DND-41 (cell line): ENCODE measurements at regions not wholly inside any gene's neighbourhood (a gene's known extent, or its start where the extent isn't known, plus 50 kb on each side); places are given as distances from the start of the nearest gene placed in this dataset.

Experiments
- ATAC-seq: fragments of 200-7000 bp; cut with Tn5 transposase; 3 replicates; pipeline ENCODE4 v1.9.1; 2021; ENCODE audit warnings: low read depth; ENCODE audit not compliant: insufficient read depth
- DNase-seq: peaks from one replicate; pipeline ENCODE4 v3.0.0-alpha.2; 2020
- H2AFZ ChIP-seq: 2 replicates; pipeline ENCODE4 v1.6.0; 2012; ENCODE audit warnings: low read depth, low read length
- H3K27ac ChIP-seq: 2 replicates; pipeline ENCODE4 v1.5.1; 2012; ENCODE audit warnings: low read length, inconsistent platforms
- H3K27me3 ChIP-seq: fragments of 200-600 bp; sonication (generic); 2 replicates; pipeline ENCODE4 v1.6.0; 2012; ENCODE audit warnings: low read length, mild to moderate bottlenecking, inconsistent platforms; ENCODE audit not compliant: insufficient read depth, poor library complexity
- H3K36me3 ChIP-seq: 2 replicates; pipeline ENCODE4 v1.5.1; 2012; ENCODE audit warnings: low read length, inconsistent platforms; ENCODE audit not compliant: insufficient read depth
- H3K4me1 ChIP-seq: 2 replicates; pipeline ENCODE4 v1.5.1; 2012; ENCODE audit warnings: mild to moderate bottlenecking, low read length; ENCODE audit not compliant: insufficient read depth
- H3K4me2 ChIP-seq: 2 replicates; pipeline ENCODE4 v1.6.0; 2012; ENCODE audit warnings: mild to moderate bottlenecking, moderate library complexity, low read length, inconsistent platforms; ENCODE audit not compliant: insufficient read depth
- H3K4me3 ChIP-seq, 2 experiments: fragments of 200-600 bp in 1 of 2; shearing (Covaris generic) in 1 of 2; 2 replicates each; pipeline ENCODE4 v1.5.1; 2012 to 2016; ENCODE audit warnings: inconsistent platforms in 2 of 2, low read length in 2 of 2, mild to moderate bottlenecking in 2 of 2, low read depth in 1 of 2, moderate library complexity in 1 of 2
- H3K79me2 ChIP-seq: 2 replicates; pipeline ENCODE4 v1.6.0; 2012; ENCODE audit warnings: low read length, inconsistent platforms; ENCODE audit not compliant: insufficient read depth
- H3K9ac ChIP-seq: 2 replicates; pipeline ENCODE4 v1.6.0; 2012; ENCODE audit warnings: low read depth, mild to moderate bottlenecking, inconsistent platforms, low read length, moderate library complexity
- H3K9me3 ChIP-seq: 2 replicates; pipeline ENCODE4 v1.5.1; 2012; ENCODE audit warnings: low read length, moderate library complexity, mild to moderate bottlenecking, inconsistent platforms; ENCODE audit not compliant: insufficient read depth, severe bottlenecking
- H4K20me1 ChIP-seq: 2 replicates; pipeline ENCODE4 v1.6.0; 2012; ENCODE audit warnings: low read length; ENCODE audit not compliant: insufficient read depth
- EZH2 ChIP-seq: IDR thresholded peaks from 3 replicates; pipeline ENCODE4 v1.6.1; 2012; ENCODE audit warnings: borderline replicate concordance, low read depth, mild to moderate bottlenecking, moderate library complexity, low read length, inconsistent platforms; ENCODE audit not compliant: severe bottlenecking
- TF ChIP-seq, protein P1 (sequence below): IDR thresholded peaks from 2 replicates; pipeline ENCODE4 v1.5.1; 2012; ENCODE audit warnings: borderline replicate concordance, low read length, moderate library complexity, mild to moderate bottlenecking; ENCODE audit not compliant: poor library complexity, severe bottlenecking; ENCODE audit errors: extremely low read depth

DNA sequence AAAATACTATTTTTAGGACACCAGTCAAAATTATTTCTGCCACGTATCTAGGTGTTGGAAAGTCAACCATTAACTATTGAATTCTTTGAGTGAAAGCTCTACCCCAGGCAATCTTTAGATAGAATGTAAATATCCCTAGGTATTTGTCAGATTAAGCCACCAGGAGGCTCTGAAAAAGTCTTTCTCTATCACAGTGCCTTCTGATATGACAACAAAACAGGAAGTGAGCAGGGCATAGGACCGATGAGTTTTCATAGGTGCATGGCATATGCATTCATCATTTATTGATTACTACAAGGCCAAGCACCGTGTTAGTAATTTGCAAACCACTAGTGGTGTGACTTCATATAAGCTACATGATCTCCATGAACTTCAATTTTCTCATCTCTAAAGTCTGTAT, 333.6 kb upstream of the F9 start:
- Histone ChIP-seq H3K9me3 (no peaks in the 10 kb centered on the region), H3K4me3 (no peak overlapping the region), H3K4me1 (no peaks in the 10 kb centered on the region), H3K79me2 (no peaks in the 10 kb centered on the region), H2AFZ (no peak overlapping the region), H3K36me3 (no peaks in the 10 kb centered on the region), H3K27me3 (no peaks in the 10 kb centered on the region), H3K9ac (no peak overlapping the region), H4K20me1 (no peaks in the 10 kb centered on the region), H3K27ac (no peak overlapping the region), H3K4me2 (no peak overlapping the region)
- TF ChIP-seq EZH2, result no peak
- TF ChIP-seq, protein P1, sequence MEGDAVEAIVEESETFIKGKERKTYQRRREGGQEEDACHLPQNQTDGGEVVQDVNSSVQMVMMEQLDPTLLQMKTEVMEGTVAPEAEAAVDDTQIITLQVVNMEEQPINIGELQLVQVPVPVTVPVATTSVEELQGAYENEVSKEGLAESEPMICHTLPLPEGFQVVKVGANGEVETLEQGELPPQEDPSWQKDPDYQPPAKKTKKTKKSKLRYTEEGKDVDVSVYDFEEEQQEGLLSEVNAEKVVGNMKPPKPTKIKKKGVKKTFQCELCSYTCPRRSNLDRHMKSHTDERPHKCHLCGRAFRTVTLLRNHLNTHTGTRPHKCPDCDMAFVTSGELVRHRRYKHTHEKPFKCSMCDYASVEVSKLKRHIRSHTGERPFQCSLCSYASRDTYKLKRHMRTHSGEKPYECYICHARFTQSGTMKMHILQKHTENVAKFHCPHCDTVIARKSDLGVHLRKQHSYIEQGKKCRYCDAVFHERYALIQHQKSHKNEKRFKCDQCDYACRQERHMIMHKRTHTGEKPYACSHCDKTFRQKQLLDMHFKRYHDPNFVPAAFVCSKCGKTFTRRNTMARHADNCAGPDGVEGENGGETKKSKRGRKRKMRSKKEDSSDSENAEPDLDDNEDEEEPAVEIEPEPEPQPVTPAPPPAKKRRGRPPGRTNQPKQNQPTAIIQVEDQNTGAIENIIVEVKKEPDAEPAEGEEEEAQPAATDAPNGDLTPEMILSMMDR, result no peak
- DNase-seq (no peak), ATAC-seq (no peak)

DNA sequence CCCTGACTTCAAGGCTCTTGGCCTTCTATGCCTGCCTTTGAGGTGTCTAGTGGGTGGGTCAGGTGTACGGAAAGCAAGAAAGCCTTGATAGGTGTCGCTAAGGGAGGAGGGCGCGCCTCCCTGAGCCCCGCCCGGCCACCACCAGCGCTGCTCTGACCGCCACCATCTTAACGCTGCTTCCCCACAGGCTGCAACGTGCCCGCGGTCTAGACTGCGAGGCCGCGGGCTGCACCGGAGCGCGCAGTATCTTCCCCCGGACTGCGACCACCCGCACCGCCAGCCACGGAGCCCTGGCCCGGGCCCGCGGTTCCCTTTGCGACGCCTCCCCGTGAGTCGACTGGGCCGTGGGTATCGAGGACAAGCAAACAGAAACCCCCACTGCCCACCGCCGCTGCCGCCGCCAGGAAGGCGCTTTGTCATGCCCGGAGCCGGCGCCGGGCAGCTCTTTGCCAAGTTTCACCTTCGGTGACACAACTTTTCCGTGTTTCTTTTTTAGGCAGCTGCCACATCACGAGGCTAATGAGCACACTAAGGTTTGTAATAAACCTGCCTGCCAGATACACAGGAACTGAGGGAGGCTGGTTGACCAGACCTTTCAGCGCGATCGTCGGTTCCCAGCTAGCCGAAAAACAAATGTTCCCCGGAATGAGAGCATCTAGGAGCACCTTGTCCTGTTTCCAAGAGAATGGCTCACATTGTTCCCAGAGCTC, 335.8 kb upstream of the F9 start:
- H3K4me1 ChIP-seq, result no peaks in the 10 kb centered on the region
- H3K9ac ChIP-seq, result no peak overlapping the region
- H3K4me3 ChIP-seq, result no peak overlapping the region
- no peaks in the 10 kb centered on the region for H3K27me3 ChIP-seq
- no peak overlapping the region for H2AFZ ChIP-seq
- no peak overlapping the region for H3K27ac ChIP-seq
- ATAC-seq (no peak), DNase-seq (no peak)
- H3K36me3 ChIP-seq, result no peaks in the 10 kb centered on the region
- H3K9me3 ChIP-seq, result no peaks in the 10 kb centered on the region
- H3K79me2 ChIP-seq, result no peaks in the 10 kb centered on the region
- no peak overlapping the region for H3K4me2 ChIP-seq
- TF ChIP-seq EZH2, result no peak
- TF ChIP-seq, protein P1, result no peak
- no peaks in the 10 kb centered on the region for H4K20me1 ChIP-seq

DNA sequence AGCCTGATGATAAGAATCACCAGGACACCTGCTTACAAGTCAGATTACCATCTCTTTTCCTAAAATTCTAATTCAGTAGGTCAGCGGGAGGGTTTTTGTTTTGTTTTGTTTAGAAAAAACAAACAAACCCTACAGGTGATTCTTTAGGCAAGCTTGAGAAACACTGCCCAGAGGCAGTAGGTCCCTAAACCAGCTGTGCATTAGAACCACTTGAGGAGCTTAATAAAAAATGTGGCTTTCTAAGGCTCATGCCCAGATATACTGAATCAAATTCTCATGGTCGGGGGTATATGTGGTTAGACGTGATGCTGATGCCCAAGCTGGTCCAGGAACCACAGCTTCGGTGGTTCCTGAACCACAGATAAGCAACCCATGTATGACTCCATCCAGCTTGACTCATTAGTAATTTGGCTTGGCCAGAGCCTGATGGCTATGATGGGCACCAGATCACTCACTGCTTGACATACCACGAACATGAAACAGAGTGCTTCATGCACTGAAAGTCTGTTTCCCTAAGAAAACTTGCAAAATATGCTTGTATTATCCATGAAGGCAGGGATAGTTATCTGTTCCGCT, 338.1 kb upstream of the F9 start:
- H3K4me3 ChIP-seq, result no peak overlapping the region
- H2AFZ ChIP-seq, result no peak overlapping the region
- no peak overlapping the region for H3K27ac ChIP-seq
- DNase-seq, result no peak
- H3K79me2 ChIP-seq, result no peaks in the 10 kb centered on the region
- TF ChIP-seq EZH2, result no peak
- TF ChIP-seq, protein P1, result no peak
- no peaks in the 10 kb centered on the region for H4K20me1 ChIP-seq
- H3K4me2 ChIP-seq, result no peak overlapping the region
- no peaks in the 10 kb centered on the region for H3K36me3 ChIP-seq
- ATAC-seq, result no peak
- no peak overlapping the region for H3K9ac ChIP-seq
- no peaks in the 10 kb centered on the region for H3K27me3 ChIP-seq
- H3K4me1 ChIP-seq, result no peaks in the 10 kb centered on the region
- no peaks in the 10 kb centered on the region for H3K9me3 ChIP-seq
